Omental fat pad (tissue), 3 donors: ENCODE measurements at regions not wholly inside any gene's neighbourhood (a gene's known extent, or its start where the extent isn't known, plus 50 kb on each side); places are given as distances from the start of the nearest gene placed in this dataset.

Source experiments
- ATAC-seq: fragments of 150-250 bp; one replicate; pipeline ENCODE4 v1.9.1; 2016; ENCODE audit warnings: mild to moderate bottlenecking, moderate library complexity; ENCODE audit not compliant: low FRiP score
- DNase-seq: peaks from one replicate; pipeline ENCODE4 v3.0.0-alpha.2; 2019; ENCODE audit warnings: low spot score
- TF ChIP-seq, protein P1 (sequence below), 3 donors: fragments of 450-650 bp; IDR thresholded peaks; one replicate each; pipeline ENCODE4 v1.5.1; 2016 to 2017; ENCODE audit warnings: antibody characterized with exemption in 3 of 3, mild to moderate bottlenecking in 3 of 3, moderate library complexity in 2 of 3

DNA sequence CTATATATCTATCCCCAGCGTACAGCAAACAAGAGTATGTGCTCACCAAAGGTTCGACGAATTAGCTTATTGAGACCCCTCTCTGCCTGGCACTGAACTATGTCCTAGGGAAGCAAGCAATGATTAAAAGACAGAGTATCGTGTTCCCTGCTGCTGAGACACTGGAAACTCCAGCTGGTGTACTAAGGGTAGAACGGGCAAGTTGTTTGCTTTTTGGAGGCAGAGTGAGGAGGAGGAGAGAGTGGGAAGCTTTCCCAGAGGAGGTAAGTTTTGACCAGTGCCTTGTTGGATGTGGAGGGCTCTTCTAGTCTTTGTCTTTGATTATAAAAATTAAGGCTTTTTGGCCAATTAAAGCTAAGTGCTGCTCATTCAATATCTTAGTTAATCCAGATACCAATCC is 61.7 kb downstream of the PJA1 start:
- DNase-seq, result no peak
- ATAC-seq, result no peak
- TF ChIP-seq, protein P1, sequence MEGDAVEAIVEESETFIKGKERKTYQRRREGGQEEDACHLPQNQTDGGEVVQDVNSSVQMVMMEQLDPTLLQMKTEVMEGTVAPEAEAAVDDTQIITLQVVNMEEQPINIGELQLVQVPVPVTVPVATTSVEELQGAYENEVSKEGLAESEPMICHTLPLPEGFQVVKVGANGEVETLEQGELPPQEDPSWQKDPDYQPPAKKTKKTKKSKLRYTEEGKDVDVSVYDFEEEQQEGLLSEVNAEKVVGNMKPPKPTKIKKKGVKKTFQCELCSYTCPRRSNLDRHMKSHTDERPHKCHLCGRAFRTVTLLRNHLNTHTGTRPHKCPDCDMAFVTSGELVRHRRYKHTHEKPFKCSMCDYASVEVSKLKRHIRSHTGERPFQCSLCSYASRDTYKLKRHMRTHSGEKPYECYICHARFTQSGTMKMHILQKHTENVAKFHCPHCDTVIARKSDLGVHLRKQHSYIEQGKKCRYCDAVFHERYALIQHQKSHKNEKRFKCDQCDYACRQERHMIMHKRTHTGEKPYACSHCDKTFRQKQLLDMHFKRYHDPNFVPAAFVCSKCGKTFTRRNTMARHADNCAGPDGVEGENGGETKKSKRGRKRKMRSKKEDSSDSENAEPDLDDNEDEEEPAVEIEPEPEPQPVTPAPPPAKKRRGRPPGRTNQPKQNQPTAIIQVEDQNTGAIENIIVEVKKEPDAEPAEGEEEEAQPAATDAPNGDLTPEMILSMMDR (IDR thresholded peaks at IDR 0.05), result no peak

DNA sequence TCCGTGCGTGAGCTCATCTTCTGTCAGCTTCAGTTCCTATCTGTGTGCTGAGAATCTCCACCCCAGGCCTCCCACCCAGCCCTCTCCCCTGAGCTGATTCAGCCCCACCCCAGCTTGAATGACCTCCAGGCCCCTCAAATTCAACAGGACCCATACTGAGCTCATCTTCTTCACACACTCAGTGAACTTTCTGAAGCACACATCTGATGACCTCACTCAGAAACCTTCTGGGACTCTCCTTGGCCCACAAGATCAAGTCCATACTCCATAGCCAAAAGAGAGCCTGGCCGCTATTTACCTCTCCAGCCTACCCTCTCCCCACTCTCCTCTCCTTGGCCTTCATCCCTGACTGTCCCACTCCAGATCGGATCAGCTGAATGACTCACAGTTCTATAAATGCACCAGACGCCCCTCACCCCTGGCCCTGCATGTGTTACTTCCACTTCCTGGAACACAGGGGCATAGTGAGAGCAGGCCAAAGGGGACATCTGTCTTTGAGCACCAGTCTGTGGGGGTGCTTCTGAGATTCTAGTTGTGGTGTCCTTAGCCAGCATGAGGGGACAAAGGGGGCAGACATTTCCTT is 62.5 kb downstream of the PJA1 start:
- TF ChIP-seq, protein P1 (IDR thresholded peaks at IDR 0.05), result no peak
- ATAC-seq, result no peak
- no peak for DNase-seq

GRCh38 chrX:69101683-69102251 is 63.5 kb downstream of the PJA1 start:
- TF ChIP-seq, protein P1 (IDR thresholded peaks at IDR 0.05), result no peak
- ATAC-seq (no peak), DNase-seq (no peak)

- ATAC-seq, result no peak
- TF ChIP-seq, protein P1 (IDR thresholded peaks at IDR 0.05), result no peak
- no peak for DNase-seq
Measured at GRCh38 chrX:69100478-69100877, 64.8 kb downstream of the PJA1 start.

GRCh38 chrX:69097451-69098236 is 67.6 kb downstream of the PJA1 start:
- TF ChIP-seq, protein P1 (IDR thresholded peaks at IDR 0.05), result no peak
- ATAC-seq, result no peak
- DNase-seq, result no peak

DNA sequence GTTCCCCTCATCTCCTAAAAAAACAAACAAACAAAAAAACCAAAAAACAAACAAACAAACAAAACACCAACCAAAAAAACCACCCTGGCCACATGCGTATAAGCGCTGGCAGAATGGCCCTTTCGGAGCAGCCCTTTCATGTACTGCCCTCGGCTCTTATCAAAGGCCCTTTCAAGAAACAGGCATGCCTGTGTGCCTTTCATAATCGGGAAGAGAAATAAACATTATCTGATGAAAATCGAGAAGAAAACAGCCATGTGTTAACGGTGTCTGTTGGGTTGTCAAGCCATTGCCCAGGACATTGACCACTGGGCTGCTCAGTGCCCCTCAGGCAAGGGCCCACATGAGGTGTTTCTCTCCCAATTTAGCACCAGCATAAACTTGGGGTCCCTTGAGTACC is 68.3 kb downstream of the PJA1 start:
- no peak for DNase-seq
- ATAC-seq, result no peak
- TF ChIP-seq, protein P1 (IDR thresholded peaks at IDR 0.05), result no peak
